HEK293 (cell line): ENCODE measurements at regions not wholly inside any gene's neighbourhood (a gene's known extent, or its start where the extent isn't known, plus 50 kb on each side); places are given as distances from the start of the nearest gene placed in this dataset.
"Not testable (repeated sequence)": the region's sequence is repeated elsewhere in the genome, so short reads cannot be mapped to it uniquely, and the experiment has no call there.

Source experiments
- CTCF ChIA-PET: fragments of 350-600 bp; formaldehyde crosslinking; extraction: SDS; loops from one replicate; lab custom pipeline; 2021; ENCODE audit warnings: antibody characterized with exemption; lab: Yijun Ruan, JAX
- POLR2A ChIA-PET: fragments of 300-600 bp; formaldehyde crosslinking; extraction: SDS; loops from one replicate; lab custom pipeline; 2020; ENCODE audit warnings: antibody characterized with exemption, inconsistent platforms; lab: Yijun Ruan, JAX
- H3K27ac ChIP-seq: fragments of 200-500 bp; sonication (Bioruptor generic); 2 replicates; pipeline ENCODE4 v1.5.1; 2014; ENCODE audit warnings: low read depth, low read length, control low read depth, inconsistent platforms; ENCODE audit errors: extremely low read depth
- H3K36me3 ChIP-seq, 2 experiments: fragments of 200-500 bp in 1 of 2; sonication (Bioruptor generic) in 1 of 2; 1 replicate in 1 of 2; 2 replicates in 1 of 2; pipeline ENCODE4 v1.5.1; 2014 to 2017; ENCODE audit warnings: inconsistent platforms in 2 of 2, low read length in 2 of 2; ENCODE audit not compliant: control insufficient read depth in 2 of 2, insufficient read depth in 1 of 2
- H3K4me1 ChIP-seq: fragments of 200-500 bp; sonication (Bioruptor generic); 2 replicates; pipeline ENCODE4 v1.5.1; 2014; ENCODE audit warnings: mild to moderate bottlenecking, low read length, inconsistent platforms; ENCODE audit not compliant: control insufficient read depth, insufficient read depth
- H3K4me3 ChIP-seq: 2 replicates; pipeline ENCODE4 v1.5.1; 2011; ENCODE audit warnings: low read depth, mild to moderate bottlenecking, control low read depth, low read length, moderate library complexity
- H3K9me3 ChIP-seq: fragments of 200-500 bp; sonication (Bioruptor generic); 2 replicates; pipeline ENCODE4 v1.5.1; 2014; ENCODE audit warnings: low read depth, low read length, inconsistent platforms; ENCODE audit not compliant: control insufficient read depth, insufficient read depth
- KLF9 ChIP-seq: fragments of 450-650 bp; formaldehyde crosslinking; IDR thresholded peaks from 2 replicates; pipeline ENCODE4 v1.5.1; 2016; ENCODE audit warnings: missing biosample characterization, missing genetic modification characterization, low read depth
- SP2 ChIP-seq: fragments of 450-650 bp; formaldehyde crosslinking; IDR thresholded peaks from 2 replicates; pipeline ENCODE4 v1.5.1; 2016; ENCODE audit warnings: missing biosample characterization, missing genetic modification characterization
- ZNF133 ChIP-seq: fragments of 450-650 bp; formaldehyde crosslinking; IDR thresholded peaks from 2 replicates; pipeline ENCODE4 v1.5.1; 2016; ENCODE audit warnings: missing biosample characterization, missing genetic modification characterization
- ZNF214 ChIP-seq: fragments of 450-650 bp; formaldehyde crosslinking; IDR thresholded peaks from 2 replicates; pipeline ENCODE4 v1.5.1; 2017; ENCODE audit warnings: missing biosample characterization, mild to moderate bottlenecking, missing genetic modification characterization, borderline replicate concordance
- ZNF350 ChIP-seq: fragments of 450-650 bp; formaldehyde crosslinking; IDR thresholded peaks from 2 replicates; pipeline ENCODE4 v1.5.0; 2017; ENCODE audit warnings: missing biosample characterization, mild to moderate bottlenecking, missing genetic modification characterization
- ZNF404 ChIP-seq: fragments of 450-650 bp; formaldehyde crosslinking; IDR thresholded peaks from 2 replicates; pipeline ENCODE4 v1.5.1; 2017; ENCODE audit warnings: missing biosample characterization, missing genetic modification characterization
- ZNF426 ChIP-seq: fragments of 450-650 bp; formaldehyde crosslinking; IDR thresholded peaks from 2 replicates; pipeline ENCODE4 v1.5.1; 2017; ENCODE audit warnings: missing biosample characterization, missing genetic modification characterization, mild to moderate bottlenecking, inconsistent platforms, moderate library complexity
- ZNF654 ChIP-seq: fragments of 450-650 bp; formaldehyde crosslinking; IDR thresholded peaks from 2 replicates; pipeline ENCODE4 v1.5.1; 2016; ENCODE audit warnings: low read depth, missing biosample characterization, missing genetic modification characterization
- ZNF76 ChIP-seq: fragments of 450-650 bp; formaldehyde crosslinking; IDR thresholded peaks from 2 replicates; pipeline ENCODE4; 2016; ENCODE audit warnings: low read depth, missing biosample characterization, missing genetic modification characterization, borderline replicate concordance
- TF ChIP-seq, protein P1 (sequence below): fragments of 450-650 bp; formaldehyde crosslinking; IDR thresholded peaks from 2 replicates; pipeline ENCODE4 v1.5.1; 2016; ENCODE audit warnings: missing biosample characterization, missing genetic modification characterization, borderline replicate concordance
- TF ChIP-seq, protein P2 (sequence below): fragments of 450-650 bp; formaldehyde crosslinking; IDR thresholded peaks from 2 replicates; pipeline ENCODE4 v1.5.1; 2016; ENCODE audit warnings: missing biosample characterization, missing genetic modification characterization
- TF ChIP-seq, protein P3 (sequence below): fragments of 450-650 bp; formaldehyde crosslinking; conservative IDR thresholded peaks from 2 replicates; pipeline ENCODE4 v1.5.1; 2016; ENCODE audit warnings: low read depth, missing biosample characterization, missing genetic modification characterization
- TF ChIP-seq, protein P4 (sequence below): fragments of 450-650 bp; formaldehyde crosslinking; IDR thresholded peaks from 2 replicates; pipeline ENCODE4 v1.5.1; 2016; ENCODE audit warnings: missing biosample characterization, missing genetic modification characterization

DNA sequence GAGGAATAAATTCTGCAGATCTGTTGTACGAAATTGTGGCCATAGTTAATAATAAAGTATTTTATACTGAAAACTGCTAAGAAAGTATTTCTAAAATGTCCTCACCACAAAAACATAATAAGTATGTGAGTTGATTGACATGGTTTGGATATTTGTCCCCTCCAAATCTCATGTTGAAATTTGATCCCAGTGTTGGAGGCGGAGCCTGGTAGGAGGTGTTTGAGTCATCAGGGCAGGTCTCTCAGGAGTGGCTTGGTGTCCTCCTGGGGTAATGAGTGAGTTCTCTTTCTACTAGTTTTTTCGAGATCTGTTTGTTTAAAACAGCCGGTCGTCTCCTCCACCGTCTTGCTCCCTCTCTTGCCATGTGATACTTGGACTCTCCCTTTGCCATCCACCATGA is 424.1 kb upstream of the KCNMB2 start:
- no peaks in the 10 kb centered on the region for H3K36me3 ChIP-seq
- no peaks in the 10 kb centered on the region for H3K9me3 ChIP-seq
- POLR2A ChIA-PET, result no interaction called here
- no peak overlapping the region for H3K27ac ChIP-seq
- TF ChIP-seq ZNF350, result no peak
- no peak for TF ChIP-seq ZNF426 (tag by site-specific recombination)
- TF ChIP-seq, protein P1, sequence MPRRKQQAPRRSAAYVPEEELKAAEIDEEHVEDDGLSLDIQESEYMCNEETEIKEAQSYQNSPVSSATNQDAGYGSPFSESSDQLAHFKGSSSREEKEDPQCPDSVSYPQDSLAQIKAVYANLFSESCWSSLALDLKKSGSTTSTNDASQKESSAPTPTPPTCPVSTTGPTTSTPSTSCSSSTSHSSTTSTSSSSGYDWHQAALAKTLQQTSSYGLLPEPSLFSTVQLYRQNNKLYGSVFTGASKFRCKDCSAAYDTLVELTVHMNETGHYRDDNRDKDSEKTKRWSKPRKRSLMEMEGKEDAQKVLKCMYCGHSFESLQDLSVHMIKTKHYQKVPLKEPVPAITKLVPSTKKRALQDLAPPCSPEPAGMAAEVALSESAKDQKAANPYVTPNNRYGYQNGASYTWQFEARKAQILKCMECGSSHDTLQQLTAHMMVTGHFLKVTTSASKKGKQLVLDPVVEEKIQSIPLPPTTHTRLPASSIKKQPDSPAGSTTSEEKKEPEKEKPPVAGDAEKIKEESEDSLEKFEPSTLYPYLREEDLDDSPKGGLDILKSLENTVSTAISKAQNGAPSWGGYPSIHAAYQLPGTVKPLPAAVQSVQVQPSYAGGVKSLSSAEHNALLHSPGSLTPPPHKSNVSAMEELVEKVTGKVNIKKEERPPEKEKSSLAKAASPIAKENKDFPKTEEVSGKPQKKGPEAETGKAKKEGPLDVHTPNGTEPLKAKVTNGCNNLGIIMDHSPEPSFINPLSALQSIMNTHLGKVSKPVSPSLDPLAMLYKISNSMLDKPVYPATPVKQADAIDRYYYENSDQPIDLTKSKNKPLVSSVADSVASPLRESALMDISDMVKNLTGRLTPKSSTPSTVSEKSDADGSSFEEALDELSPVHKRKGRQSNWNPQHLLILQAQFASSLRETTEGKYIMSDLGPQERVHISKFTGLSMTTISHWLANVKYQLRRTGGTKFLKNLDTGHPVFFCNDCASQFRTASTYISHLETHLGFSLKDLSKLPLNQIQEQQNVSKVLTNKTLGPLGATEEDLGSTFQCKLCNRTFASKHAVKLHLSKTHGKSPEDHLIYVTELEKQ, result no peak
- TF ChIP-seq, protein P2, sequence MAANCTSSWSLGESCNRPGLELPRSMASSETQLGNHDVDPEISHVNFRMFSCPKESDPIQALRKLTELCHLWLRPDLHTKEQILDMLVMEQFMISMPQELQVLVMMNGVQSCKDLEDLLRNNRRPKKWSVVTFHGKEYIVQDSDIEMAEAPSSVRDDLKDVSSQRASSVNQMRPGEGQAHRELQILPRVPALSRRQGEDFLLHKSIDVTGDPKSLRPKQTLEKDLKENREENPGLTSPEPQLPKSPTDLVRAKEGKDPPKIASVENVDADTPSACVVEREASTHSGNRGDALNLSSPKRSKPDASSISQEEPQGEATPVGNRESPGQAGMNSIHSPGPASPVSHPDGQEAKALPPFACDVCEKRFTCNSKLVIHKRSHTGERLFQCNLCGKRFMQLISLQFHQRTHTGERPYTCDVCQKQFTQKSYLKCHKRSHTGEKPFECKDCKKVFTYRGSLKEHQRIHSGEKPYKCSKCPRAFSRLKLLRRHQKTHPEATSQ (tag by site-specific recombination), result no peak
- TF ChIP-seq ZNF404, result no peak
- no peak for TF ChIP-seq KLF9
- TF ChIP-seq ZNF214 (tag by site-specific recombination), result no peak
- CTCF ChIA-PET, result no interaction called here
- no peak overlapping the region for H3K4me3 ChIP-seq
- no peaks in the 10 kb centered on the region for H3K4me1 ChIP-seq

DNA sequence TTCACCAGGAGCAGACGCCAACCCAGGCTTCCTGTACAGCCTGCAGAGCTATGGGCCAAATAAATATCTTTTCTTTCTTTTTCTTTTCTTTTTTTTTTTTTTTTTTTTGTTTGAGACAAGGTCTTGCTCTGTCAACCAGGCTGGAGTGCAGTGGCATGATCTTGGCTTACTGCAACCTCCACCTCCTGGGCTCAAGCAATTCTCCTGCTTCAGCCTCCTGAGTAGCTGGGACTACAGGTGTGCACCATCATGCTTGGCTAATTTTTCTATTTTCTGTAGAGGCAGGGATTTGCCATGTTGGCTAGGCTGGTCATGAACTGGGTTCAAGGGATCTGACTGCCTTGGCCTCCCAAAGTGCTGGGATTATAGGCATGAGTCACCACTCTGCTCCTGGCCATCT is 423.7 kb upstream of the KCNMB2 start:
- H3K4me1 ChIP-seq, H3K36me3 ChIP-seq, H3K9me3 ChIP-seq, CTCF ChIA-PET, H3K27ac ChIP-seq, POLR2A ChIA-PET, H3K4me3 ChIP-seq: not testable (repeated sequence)

DNA sequence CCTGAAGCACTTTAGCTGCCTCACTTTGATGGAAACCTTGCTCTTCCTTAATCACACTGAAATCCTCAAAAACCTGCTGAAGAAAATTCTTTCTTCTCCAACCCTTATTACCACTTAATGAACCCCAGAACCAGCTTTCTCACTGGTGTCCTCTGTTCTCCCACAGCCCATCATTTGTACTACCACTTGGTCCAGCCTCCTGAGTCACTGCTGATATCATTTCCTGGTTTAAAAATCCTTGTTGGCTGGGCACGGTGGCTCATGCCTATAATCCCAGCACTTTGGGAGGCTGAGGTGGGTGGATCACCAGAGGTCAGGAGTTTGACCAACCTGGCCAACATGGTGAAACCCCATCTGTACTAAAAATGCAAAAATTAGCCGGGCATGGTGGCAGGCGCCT is 418.6 kb upstream of the KCNMB2 start:
- Histone ChIP-seq H3K27ac (no peak overlapping the region), H3K4me3 (no peak overlapping the region), H3K4me1 (no peaks in the 10 kb centered on the region), H3K36me3 (no peaks in the 10 kb centered on the region), H3K9me3 (no peaks in the 10 kb centered on the region)
- POLR2A ChIA-PET, result no interaction called here
- TF ChIP-seq ZNF76 (tag by site-specific recombination) (no peak), ZNF654 (no peak), ZNF350 (no peak), SP2 (tag by site-specific recombination) (no peak), ZNF133 (tag by site-specific recombination) (no peak)
- TF ChIP-seq, protein P1, result no peak
- TF ChIP-seq, protein P3, sequence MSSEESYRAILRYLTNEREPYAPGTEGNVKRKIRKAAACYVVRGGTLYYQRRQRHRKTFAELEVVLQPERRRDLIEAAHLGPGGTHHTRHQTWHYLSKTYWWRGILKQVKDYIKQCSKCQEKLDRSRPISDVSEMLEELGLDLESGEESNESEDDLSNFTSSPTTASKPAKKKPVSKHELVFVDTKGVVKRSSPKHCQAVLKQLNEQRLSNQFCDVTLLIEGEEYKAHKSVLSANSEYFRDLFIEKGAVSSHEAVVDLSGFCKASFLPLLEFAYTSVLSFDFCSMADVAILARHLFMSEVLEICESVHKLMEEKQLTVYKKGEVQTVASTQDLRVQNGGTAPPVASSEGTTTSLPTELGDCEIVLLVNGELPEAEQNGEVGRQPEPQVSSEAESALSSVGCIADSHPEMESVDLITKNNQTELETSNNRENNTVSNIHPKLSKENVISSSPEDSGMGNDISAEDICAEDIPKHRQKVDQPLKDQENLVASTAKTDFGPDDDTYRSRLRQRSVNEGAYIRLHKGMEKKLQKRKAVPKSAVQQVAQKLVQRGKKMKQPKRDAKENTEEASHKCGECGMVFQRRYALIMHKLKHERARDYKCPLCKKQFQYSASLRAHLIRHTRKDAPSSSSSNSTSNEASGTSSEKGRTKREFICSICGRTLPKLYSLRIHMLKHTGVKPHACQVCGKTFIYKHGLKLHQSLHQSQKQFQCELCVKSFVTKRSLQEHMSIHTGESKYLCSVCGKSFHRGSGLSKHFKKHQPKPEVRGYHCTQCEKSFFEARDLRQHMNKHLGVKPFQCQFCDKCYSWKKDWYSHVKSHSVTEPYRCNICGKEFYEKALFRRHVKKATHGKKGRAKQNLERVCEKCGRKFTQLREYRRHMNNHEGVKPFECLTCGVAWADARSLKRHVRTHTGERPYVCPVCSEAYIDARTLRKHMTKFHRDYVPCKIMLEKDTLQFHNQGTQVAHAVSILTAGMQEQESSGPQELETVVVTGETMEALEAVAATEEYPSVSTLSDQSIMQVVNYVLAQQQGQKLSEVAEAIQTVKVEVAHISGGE (tag by site-specific recombination), result no peak
- TF ChIP-seq, protein P4, sequence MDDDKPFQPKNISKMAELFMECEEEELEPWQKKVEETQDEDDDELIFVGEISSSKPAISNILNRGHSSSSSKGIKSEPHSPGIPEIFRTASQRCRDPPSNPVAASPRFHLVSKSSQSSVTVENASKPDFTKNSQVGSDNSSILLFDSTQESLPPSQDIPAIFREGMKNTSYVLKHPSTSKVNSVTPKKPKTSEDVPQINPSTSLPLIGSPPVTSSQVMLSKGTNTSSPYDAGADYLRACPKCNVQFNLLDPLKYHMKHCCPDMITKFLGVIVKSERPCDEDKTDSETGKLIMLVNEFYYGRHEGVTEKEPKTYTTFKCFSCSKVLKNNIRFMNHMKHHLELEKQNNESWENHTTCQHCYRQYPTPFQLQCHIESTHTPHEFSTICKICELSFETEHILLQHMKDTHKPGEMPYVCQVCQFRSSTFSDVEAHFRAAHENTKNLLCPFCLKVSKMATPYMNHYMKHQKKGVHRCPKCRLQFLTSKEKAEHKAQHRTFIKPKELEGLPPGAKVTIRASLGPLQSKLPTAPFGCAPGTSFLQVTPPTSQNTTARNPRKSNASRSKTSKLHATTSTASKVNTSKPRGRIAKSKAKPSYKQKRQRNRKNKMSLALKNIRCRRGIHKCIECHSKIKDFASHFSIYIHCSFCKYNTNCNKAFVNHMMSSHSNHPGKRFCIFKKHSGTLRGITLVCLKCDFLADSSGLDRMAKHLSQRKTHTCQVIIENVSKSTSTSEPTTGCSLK, result no peak
- CTCF ChIA-PET, result no interaction called here

DNA sequence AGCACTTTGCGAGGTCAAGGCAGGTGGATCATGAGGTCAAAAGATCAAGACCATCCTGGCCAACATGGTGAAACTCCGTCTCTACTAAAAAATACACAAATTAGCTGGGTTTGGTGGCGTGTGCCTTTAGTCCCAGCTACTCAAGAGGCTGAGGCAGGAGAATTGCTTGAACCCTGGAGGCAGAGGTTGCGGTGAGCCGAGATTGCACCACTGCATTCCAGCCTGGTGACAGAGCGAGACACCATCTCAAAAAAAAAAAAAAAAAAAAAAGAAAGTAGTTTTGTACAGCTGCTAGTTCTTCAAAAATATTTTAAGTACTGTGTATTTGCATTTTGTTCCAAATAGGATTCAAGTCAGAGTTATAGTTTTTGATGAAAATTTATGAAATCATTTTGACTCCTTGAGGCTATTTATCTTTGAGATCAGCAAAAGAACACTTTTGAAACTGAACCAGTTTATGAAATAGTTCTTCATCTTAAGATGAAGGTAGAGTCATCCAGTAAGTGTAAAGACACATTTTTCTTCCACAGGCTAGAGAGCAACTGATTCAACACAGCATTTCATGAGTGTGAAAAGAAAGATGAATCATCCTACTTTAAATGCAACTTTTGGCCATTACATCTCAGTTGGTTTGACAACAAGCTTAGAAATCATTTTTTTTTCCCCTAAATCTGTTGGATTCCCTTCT is 416.5 kb upstream of the KCNMB2 start:
- H3K4me3 ChIP-seq, H3K36me3 ChIP-seq, H3K9me3 ChIP-seq, H3K4me1 ChIP-seq, H3K27ac ChIP-seq, POLR2A ChIA-PET: not testable (repeated sequence)
- CTCF ChIA-PET, result interaction anchor here (0.6 kb wide), 1 partner anchor 42 kb away, joined by 4 read pairs; no protein-coding TSS in a partner anchor
